Nephron (organoid): ENCODE measurements at regions not wholly inside any gene's neighbourhood (a gene's known extent, or its start where the extent isn't known, plus 50 kb on each side); places are given as distances from the start of the nearest gene placed in this dataset.

Source experiments
- H3K27ac Mint-ChIP-seq, 3 experiments: 2 replicates each; pipeline ENCODE4 v1.8.0; 2020; ENCODE audit warnings: mixed read lengths in 3 of 3, mild to moderate bottlenecking in 2 of 3, moderate library complexity in 1 of 3
- H3K27me3 Mint-ChIP-seq: 2 replicates; pipeline ENCODE4 v1.8.0; 2021; ENCODE audit warnings: low read depth, mild to moderate bottlenecking, moderate library complexity, mixed read lengths
- H3K36me3 Mint-ChIP-seq: 2 replicates; pipeline ENCODE4 v1.8.0; 2020; ENCODE audit warnings: low read depth, mixed read lengths
- H3K4me1 Mint-ChIP-seq: 2 replicates; pipeline ENCODE4 v1.8.0; 2020; ENCODE audit warnings: mixed read lengths
- H3K4me3 Mint-ChIP-seq, 3 experiments: 2 replicates each; pipeline ENCODE4 v1.8.0; 2020; ENCODE audit warnings: mild to moderate bottlenecking in 3 of 3, mixed read lengths in 3 of 3, moderate library complexity in 2 of 3
- H3K9me3 Mint-ChIP-seq: 2 replicates; pipeline ENCODE4 v1.8.0; 2020; ENCODE audit warnings: mixed read lengths
- CTCF ChIP-seq, 3 experiments: fragments of 200-600 bp; sonication (generic); IDR thresholded peaks; one replicate each; pipeline ENCODE4 v1.5.0; 2021; ENCODE audit warnings: antibody characterized with exemption in 3 of 3; ENCODE audit not compliant: unreplicated experiment in 3 of 3

- Mint-ChIP-seq H3K4me1 (no peaks in the 10 kb centered on the region), H3K27me3 (peaks cover 11% of the 10 kb centered on the region), H3K4me3 (no peak overlapping the region), H3K9me3 (no peaks in the 10 kb centered on the region), H3K36me3 (no peaks in the 10 kb centered on the region), H3K27ac (no peak overlapping the region)
- no peak for TF ChIP-seq CTCF (IDR thresholded peaks at IDR 0.05; ENCODE audit: unreplicated experiment in 3 of 3)
These were observed 189.4 kb upstream of the SHH start for GRCh38 chr7:156001496-156002260.

GRCh38 chr7:156000601-156001396, 188.5 kb upstream of the SHH start:
- Mint-ChIP-seq H3K36me3 (no peaks in the 10 kb centered on the region), H3K9me3 (no peaks in the 10 kb centered on the region), H3K27ac (no peak overlapping the region), H3K4me3 (no peak overlapping the region), H3K27me3 (peaks cover 14% of the 10 kb centered on the region), H3K4me1 (no peaks in the 10 kb centered on the region)
- no peak for TF ChIP-seq CTCF (IDR thresholded peaks at IDR 0.05; ENCODE audit: unreplicated experiment in 3 of 3)

- H3K4me3 Mint-ChIP-seq = no peak overlapping the region
- H3K36me3 Mint-ChIP-seq = no peaks in the 10 kb centered on the region
- no peaks in the 10 kb centered on the region for H3K4me1 Mint-ChIP-seq
- TF ChIP-seq CTCF (IDR thresholded peaks at IDR 0.05; ENCODE audit: unreplicated experiment in 3 of 3) = no peak
- no peak overlapping the region for H3K27ac Mint-ChIP-seq
- H3K9me3 Mint-ChIP-seq = no peaks in the 10 kb centered on the region
- H3K27me3 Mint-ChIP-seq = peaks cover 13% of the 10 kb centered on the region
These were observed 187.6 kb upstream of the SHH start for GRCh38 chr7:155999631-156000489.

DNA sequence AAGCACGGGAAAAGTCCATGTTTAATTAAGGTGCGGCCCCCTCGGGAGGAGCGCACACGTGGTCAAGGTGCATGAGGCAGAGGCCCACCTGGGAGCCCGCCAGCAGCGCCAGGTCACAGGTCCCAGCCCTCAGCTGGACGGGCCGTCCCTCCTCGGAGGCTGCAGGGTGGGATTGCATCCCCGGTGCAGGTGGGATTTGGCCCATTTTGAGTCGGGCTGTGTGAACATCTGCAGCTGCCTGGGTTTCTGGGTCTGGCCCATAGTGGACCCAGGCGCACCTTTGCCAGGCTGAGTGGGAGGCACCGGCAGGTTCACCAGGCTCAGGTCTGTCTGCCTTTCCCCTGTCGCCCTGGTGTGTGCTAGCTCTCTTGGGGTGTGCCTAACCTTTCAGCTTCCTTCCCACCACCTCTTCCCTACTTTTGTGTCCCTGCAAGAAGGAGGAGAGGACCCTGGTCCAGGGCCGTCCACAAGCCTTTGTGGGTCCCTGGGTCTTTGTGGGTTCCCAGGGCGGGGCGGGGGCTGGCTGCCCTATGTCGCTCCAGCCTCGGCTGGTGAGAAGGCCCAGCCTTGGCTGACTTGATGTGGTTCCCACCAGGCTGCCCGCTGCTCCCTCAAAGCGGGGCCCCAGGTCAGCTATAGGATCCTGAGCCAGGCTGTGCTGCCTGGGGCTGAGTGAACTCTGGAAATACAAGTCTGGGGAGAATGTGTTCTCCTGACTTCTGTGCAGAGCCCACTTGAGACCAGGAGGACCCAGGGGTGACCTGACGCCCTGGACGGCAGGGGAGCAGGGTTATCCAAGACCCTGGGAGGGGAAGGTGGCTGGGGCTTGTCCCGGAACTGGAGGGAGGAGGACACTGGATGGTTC, 186.7 kb upstream of the SHH start:
- H3K9me3 Mint-ChIP-seq = no peaks in the 10 kb centered on the region

More for the DNA sequence above, 186.7 kb upstream of the SHH start:
- TF ChIP-seq CTCF (IDR thresholded peaks at IDR 0.05; ENCODE audit: unreplicated experiment in 3 of 3) = no peak
- H3K27me3 Mint-ChIP-seq = peaks cover 18% of the 10 kb centered on the region
- no peaks in the 10 kb centered on the region for H3K36me3 Mint-ChIP-seq
- H3K27ac Mint-ChIP-seq = no peak overlapping the region
- H3K4me3 Mint-ChIP-seq = no peak overlapping the region
- H3K4me1 Mint-ChIP-seq = no peaks in the 10 kb centered on the region
